Activated effector memory CD4-positive, alpha-beta T cell treated with anti-CD3 and anti-CD28 coated beads, Interleukin-2, amount 50 U/mL, for 16 hours (primary cell): ENCODE measurements at regions not wholly inside any gene's neighbourhood (a gene's known extent, or its start where the extent isn't known, plus 50 kb on each side); places are given as distances from the start of the nearest gene placed in this dataset.

Experiments used
- DNase-seq: peaks from one replicate; pipeline ENCODE4 v3.0.0-alpha.2; 2020

- DNase-seq = no peak
These were observed 61.5 kb upstream of the GDF10 start for GRCh38 chr10:47238331-47239095.

DNA sequence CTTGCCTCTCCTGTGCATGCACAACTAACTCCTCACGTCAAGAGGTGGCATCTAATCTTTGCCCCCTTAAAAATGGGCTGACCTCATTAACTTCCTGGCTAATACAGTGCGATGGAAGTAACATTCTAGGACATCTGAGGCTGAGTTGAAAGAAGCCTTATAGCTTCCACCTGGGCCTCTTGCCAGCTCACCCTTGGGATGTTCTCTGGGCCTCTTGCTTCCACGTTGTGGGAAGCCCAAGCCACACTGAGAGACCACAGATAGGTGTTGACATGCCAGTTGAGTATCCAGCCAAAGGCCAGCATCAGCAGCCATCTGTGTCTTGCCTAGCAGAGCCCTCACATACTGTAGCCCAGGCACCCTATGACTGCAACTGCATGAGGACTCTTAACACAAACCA is 60.8 kb upstream of the GDF10 start:
- no peak for DNase-seq

- DNase-seq = no peak
These were observed 59.8 kb upstream of the GDF10 start for GRCh38 chr10:47240173-47240572.

DNA sequence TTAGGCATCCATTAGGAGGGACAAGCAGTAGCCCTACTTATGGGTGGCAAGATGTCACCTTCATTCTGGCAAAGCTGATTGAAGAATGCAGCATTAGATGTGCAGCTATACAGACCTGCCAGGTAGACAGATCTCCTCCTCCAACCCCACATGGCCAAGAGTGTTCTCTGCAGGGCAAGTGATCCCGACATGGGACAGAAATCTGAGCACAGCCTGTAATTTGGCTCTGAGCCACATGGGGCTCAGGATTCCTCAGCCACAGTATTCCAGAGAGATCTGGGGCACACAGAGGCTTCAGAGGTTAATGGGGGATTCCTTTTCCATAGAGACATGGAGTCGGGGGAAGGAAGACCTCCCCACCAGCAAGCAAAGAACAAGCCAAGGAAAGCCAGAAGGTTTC is 58.7 kb upstream of the GDF10 start:
- no peak for DNase-seq

DNA sequence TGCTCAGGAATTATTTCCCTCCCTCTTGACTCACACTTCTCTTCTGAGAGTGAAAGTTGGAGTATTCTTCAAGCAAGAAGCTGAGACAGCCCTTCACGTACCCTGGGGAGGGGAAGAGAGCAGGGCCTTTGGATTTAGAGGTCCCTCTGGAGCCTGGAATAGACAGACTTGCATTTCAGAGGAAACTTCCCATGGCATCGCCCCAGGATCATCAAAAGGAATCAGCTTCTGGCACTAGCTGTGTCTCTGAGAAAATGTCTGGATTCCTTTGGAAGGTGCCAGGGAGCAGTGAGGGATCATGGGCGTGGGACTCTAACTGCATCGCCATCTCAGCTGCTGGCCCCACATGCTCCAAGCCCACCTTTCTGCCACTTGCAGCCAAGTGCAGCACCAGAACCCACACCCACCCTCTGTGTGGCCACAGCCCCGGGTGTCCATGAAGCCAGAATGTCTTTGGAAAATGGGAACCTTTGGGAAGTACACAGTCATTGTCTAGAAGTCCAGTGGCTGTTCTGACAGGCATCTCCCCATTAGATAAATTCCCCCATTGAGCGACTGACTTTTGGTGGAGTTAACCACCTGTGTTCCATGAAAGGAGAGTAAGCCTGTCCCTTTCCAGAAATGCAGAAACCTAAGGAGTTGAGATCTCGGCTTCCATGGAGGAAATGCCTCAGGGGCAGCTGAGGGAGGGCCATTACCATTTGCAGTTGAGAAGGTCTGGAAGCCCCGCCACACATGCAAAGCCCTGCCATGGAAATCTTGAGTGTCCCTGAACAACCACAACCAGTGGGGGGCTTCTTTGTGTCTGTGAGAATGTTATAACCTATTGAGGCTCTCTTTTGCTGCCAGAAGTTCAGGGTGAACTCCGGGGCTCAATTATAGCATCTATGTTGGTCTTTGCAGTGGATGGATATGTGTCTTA is 57.8 kb upstream of the GDF10 start:
- DNase-seq = no peak

DNA sequence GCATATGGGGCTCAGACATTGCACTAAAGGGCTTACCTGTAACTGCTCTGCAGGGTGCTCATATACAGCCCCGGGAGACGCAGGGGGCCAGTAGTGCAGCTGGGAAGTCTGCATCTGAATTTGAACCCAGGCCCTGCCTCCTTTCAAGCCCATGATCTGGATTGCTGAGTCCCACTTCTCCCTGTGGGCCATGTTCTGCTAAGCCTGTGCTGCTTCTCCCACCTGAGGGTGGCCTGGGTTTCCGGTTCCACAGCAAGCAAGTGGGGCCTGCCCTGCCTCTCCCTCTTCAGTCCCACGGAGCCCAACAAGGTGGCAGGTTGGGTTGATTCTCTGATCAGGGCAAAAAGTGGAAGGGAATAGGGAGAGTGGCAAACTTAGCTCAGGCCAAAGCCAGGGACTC is 56.6 kb upstream of the GDF10 start:
- no peak for DNase-seq

DNA sequence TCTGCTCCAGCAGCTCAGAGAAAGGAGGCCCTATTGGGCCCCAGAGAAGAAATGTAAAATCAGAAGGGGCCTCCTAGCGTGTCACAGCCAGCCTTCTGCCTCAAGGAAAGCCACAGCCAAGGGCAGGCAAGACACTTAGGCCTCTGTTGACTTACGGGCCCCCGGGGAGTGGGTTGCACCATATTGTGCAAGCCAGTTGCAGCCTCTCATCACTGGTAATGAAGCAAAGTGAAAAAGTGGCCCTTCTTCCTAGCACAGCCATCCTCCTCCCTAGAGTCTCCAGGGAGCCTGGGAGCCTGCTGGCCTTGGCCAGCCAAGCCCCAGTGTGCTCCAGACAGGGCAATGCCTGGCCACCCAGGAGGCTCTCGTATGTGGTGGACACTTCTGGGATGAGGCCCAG is 56.2 kb upstream of the GDF10 start:
- no peak for DNase-seq

- no peak for DNase-seq
These were observed 55.2 kb upstream of the GDF10 start for GRCh38 chr10:47244560-47245500.

- no peak for DNase-seq
These were observed 54.2 kb upstream of the GDF10 start for GRCh38 chr10:47245731-47246350.

- DNase-seq = no peak
These were observed 53.4 kb upstream of the GDF10 start for GRCh38 chr10:47246406-47247147.

- DNase-seq = no peak
These were observed 52.6 kb upstream of the GDF10 start for GRCh38 chr10:47247148-47248059.

GRCh38 chr10:47248386-47249090 is 51.5 kb upstream of the GDF10 start:
- DNase-seq = no peak

- no peak for DNase-seq
These were observed 50.1 kb upstream of the GDF10 start for GRCh38 chr10:47249881-47250280.
